Activated CD8-positive, alpha-beta memory T cell treated with anti-CD3 and anti-CD28 coated beads for 36 hours (primary cell): ENCODE measurements at regions not wholly inside any gene's neighbourhood (a gene's known extent, or its start where the extent isn't known, plus 50 kb on each side); places are given as distances from the start of the nearest gene placed in this dataset.

Source experiments
- CTCF ChIA-PET: fragments of 350-600 bp; sonication (Branson Sonifier 250); formaldehyde crosslinking; loops from one replicate; lab custom pipeline; 2021; ENCODE audit warnings: antibody characterized with exemption; lab: Charles Lee
- POLR2A ChIA-PET: fragments of 350-600 bp; sonication (Branson Sonifier 250); formaldehyde crosslinking; loops from one replicate; lab custom pipeline; 2021; ENCODE audit warnings: antibody characterized with exemption; lab: Charles Lee

- CTCF ChIA-PET: no interaction called here
- POLR2A ChIA-PET: no interaction called here
Measured at GRCh38 chrX:82912382-82912781, 595.7 kb upstream of the POU3F4 start.

DNA sequence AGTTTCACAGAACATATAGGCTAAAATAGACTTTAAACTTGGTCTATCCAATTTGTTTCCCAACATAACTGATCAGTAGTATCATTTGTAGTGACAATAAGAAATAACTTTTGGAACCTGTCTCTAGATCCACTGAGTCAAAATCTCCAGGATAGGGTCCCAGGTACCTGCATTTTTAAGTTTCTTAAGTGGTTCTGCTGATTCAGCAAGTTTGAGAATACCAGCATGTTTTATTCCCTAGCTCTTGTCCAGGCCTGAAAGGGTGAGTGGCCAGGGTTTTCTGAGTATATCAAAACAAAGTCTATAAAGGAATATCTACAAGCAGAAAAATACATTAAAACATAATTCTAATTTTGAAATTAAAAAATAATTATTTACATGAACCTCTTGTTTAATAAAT is 573.1 kb upstream of the POU3F4 start:
- ChIA-PET CTCF (no interaction called here), POLR2A (no interaction called here)

GRCh38 chrX:82945332-82945731 is 562.8 kb upstream of the POU3F4 start:
- CTCF ChIA-PET: no interaction called here

GRCh38 chrX:82961129-82961528 is 547.0 kb upstream of the POU3F4 start:
- ChIA-PET POLR2A (no interaction called here), CTCF (no interaction called here)

More at GRCh38 chrX:82945332-82945731, 562.8 kb upstream of the POU3F4 start:
- POLR2A ChIA-PET: no interaction called here

DNA sequence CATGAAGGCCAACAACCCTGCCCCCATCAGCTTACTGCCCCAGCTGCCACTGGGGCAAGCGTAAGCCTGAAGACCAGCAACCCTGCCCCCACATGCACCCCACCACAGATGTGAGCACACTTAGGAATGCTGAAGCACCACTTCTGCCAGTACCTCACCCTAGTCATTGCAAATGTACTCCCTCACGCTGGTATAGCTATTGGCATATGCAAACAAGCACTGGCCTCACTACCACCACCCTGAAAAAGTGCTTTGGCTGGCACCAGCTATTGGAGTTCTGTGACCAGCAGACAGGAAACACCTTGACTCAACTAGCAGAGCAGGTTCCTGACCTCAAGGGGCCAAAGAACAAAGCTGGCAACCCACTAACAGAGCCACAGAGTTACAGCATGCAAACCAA is 534.4 kb upstream of the POU3F4 start:
- CTCF ChIA-PET: no interaction called here
- POLR2A ChIA-PET: no interaction called here

GRCh38 chrX:82998163-82998562 is 509.9 kb upstream of the POU3F4 start:
- ChIA-PET POLR2A (no interaction called here), CTCF (no interaction called here)

DNA sequence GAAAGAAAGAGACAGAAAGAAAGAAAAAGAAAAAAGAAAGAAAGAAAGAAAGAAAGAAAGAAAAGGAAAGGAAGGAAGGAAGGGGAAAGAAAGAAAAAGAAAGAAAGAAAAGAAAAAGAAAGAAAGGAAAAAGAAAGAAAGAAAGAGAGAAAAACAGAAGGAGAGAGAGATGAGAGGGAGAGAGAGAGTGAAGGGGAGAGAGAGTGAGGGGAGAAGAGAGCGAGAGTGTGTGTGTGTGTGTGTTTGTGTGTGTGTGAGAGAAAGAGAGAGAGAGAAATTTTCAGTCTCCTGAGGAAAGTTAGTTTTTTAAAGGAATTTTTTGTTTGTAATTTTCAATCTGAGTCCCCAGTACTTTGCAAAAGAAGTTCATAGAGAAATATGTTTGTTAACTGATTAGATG is 504.1 kb upstream of the POU3F4 start:
- ChIA-PET POLR2A (no interaction called here), CTCF (interaction anchor here (0.7 kb wide), 1 partner anchor 806 kb away, joined by 3 read pairs; no protein-coding TSS in a partner anchor)

GRCh38 chrX:83008415-83008814 is 499.7 kb upstream of the POU3F4 start:
- POLR2A ChIA-PET: no interaction called here
- CTCF ChIA-PET: no interaction called here

GRCh38 chrX:83019258-83019657 is 488.8 kb upstream of the POU3F4 start:
- POLR2A ChIA-PET: no interaction called here
- CTCF ChIA-PET: no interaction called here

DNA sequence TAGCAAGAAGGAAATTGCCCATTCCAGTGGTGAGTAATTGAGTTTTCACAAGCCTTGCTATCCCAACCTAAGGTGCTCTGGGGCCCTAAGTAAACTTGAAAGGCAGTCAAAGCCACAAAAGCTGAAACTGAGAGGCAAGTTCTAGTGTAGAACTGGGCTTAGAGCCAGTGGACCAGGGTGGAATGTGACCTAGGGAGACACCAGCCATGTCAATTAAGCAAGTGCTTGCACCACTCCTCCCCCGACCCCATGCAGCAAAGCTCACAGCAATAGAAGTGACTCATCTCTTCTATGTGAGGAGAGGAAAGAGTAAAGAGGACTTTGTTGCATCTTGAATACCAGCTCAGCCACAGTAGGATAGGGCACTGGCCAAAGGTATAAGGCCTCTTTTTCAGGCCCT is 486.1 kb upstream of the POU3F4 start:
- CTCF ChIA-PET: no interaction called here
- POLR2A ChIA-PET: no interaction called here
